SU-DHL-6 (cell line): ENCODE measurements at regions not wholly inside any gene's neighbourhood (a gene's known extent, or its start where the extent isn't known, plus 50 kb on each side); places are given as distances from the start of the nearest gene placed in this dataset.
"Not testable (repeated sequence)": the region's sequence is repeated elsewhere in the genome, so short reads cannot be mapped to it uniquely, and the experiment has no call there.

Experiments
- H2AFZ ChIP-seq: fragments of 200-600 bp; sonication (generic); 2 replicates; pipeline ENCODE4 v1.6.1; 2014; ENCODE audit warnings: low read depth, mild to moderate bottlenecking, moderate library complexity, mixed read lengths, antibody characterized with exemption, low read length; ENCODE audit not compliant: severe bottlenecking
- H3F3A ChIP-seq: fragments of 200-600 bp; shearing (Covaris generic); 2 replicates; pipeline ENCODE4 v1.6.0; 2016; ENCODE audit warnings: antibody characterized with exemption, mild to moderate bottlenecking; ENCODE audit not compliant: insufficient read depth
- H3K27ac ChIP-seq: fragments of 200-600 bp; sonication (generic); 2 replicates; pipeline ENCODE4 v1.5.1; 2016; ENCODE audit warnings: low read depth, mild to moderate bottlenecking, low read length, moderate library complexity, mixed read lengths
- H3K27me3 ChIP-seq: fragments of 200-600 bp; sonication (generic), shearing (Covaris generic); 2 replicates; pipeline ENCODE4 v1.6.0; 2014; ENCODE audit warnings: mild to moderate bottlenecking, low read length
- H3K36me3 ChIP-seq: fragments of 200-600 bp; sonication (generic); 2 replicates; pipeline ENCODE4 v1.6.1; 2014; ENCODE audit warnings: mild to moderate bottlenecking, low read length, mixed read lengths
- H3K4me2 ChIP-seq: fragments of 300-600, 200-600 bp; shearing (Covaris generic), sonication (generic); 2 replicates; pipeline ENCODE4 v1.6.0; 2014; ENCODE audit warnings: low read length, low read depth, mild to moderate bottlenecking; ENCODE audit not compliant: poor library complexity, severe bottlenecking
- H3K4me3 ChIP-seq: fragments of 200-600 bp; sonication (generic); 2 replicates; pipeline ENCODE4 v1.5.1; 2014; ENCODE audit warnings: antibody characterized with exemption, low read length, mild to moderate bottlenecking, mixed read lengths; ENCODE audit not compliant: insufficient read depth, poor library complexity, severe bottlenecking
- H3K79me2 ChIP-seq: fragments of 200-600 bp; sonication (generic); 2 replicates; pipeline ENCODE4 v1.6.1; 2014; ENCODE audit warnings: mild to moderate bottlenecking, low read length, moderate library complexity; ENCODE audit not compliant: insufficient read depth
- H3K9ac ChIP-seq: fragments of 200-600 bp; sonication (generic); 2 replicates; pipeline ENCODE4 v1.7.0; 2014; ENCODE audit warnings: mild to moderate bottlenecking, low read length
- H3K9me2 ChIP-seq: fragments of 200-600 bp; sonication (generic); replicated peaks from 2 replicates; pipeline ENCODE4 v1.6.1; 2014; ENCODE audit warnings: low read length; ENCODE audit not compliant: insufficient read depth
- H3K9me3 ChIP-seq: fragments of 200-600 bp; sonication (generic); 2 replicates; pipeline ENCODE4 v1.6.1; 2014; ENCODE audit warnings: low read length, mixed read lengths; ENCODE audit not compliant: insufficient read depth
- H4K20me1 ChIP-seq: fragments of 200-600 bp; sonication (generic); 2 replicates; pipeline ENCODE4 v1.6.1; 2014; ENCODE audit warnings: low read depth, mild to moderate bottlenecking, antibody characterized with exemption, low read length, moderate library complexity, mixed read lengths
- CTCF ChIP-seq: fragments of 200-600 bp; sonication (generic); IDR thresholded peaks from one replicate; pipeline ENCODE4 v1.5.1; 2017; ENCODE audit warnings: antibody characterized with exemption, mild to moderate bottlenecking, low read length, moderate library complexity; ENCODE audit not compliant: insufficient read depth, poor library complexity, severe bottlenecking
- EZH2phosphoT487 ChIP-seq: fragments of 200-600 bp; sonication (generic), shearing (Covaris generic); conservative IDR thresholded peaks from 2 replicates; pipeline ENCODE4 v1.6.1; 2018; ENCODE audit warnings: mild to moderate bottlenecking, antibody characterized with exemption, low read length, moderate library complexity, mixed read lengths

GRCh38 chr3:101970212-101970611 lies 120.9 kb downstream of the NFKBIZ start:
- H3K9ac ChIP-seq, result no peak overlapping the region
- no peak overlapping the region for H3K4me3 ChIP-seq
- no peaks in the 10 kb centered on the region for H4K20me1 ChIP-seq
- TF ChIP-seq EZH2phosphoT487 (no peak), CTCF (no peak)
- no peaks in the 10 kb centered on the region for H3K27me3 ChIP-seq
- H3K27ac ChIP-seq, result no peak overlapping the region
- H3K79me2 ChIP-seq, result no peaks in the 10 kb centered on the region
- no peaks in the 10 kb centered on the region for H3K36me3 ChIP-seq
- H2AFZ ChIP-seq, result no peak overlapping the region
- H3F3A ChIP-seq, result no peaks in the 10 kb centered on the region
- no peaks in the 10 kb centered on the region for H3K9me3 ChIP-seq
- H3K4me2 ChIP-seq, result no peak overlapping the region
- no peaks in the 10 kb centered on the region for H3K9me2 ChIP-seq

GRCh38 chr3:101970905-101971304 lies 121.6 kb downstream of the NFKBIZ start:
- Histone ChIP-seq H3K9me3 (no peaks in the 10 kb centered on the region), H3K36me3 (no peaks in the 10 kb centered on the region), H3F3A (no peaks in the 10 kb centered on the region)

GRCh38 chr3:101972430-101973162 lies 123.3 kb downstream of the NFKBIZ start:
- H3K9ac ChIP-seq, result no peak overlapping the region
- no peaks in the 10 kb centered on the region for H3K9me2 ChIP-seq
- H3K27me3 ChIP-seq, result no peaks in the 10 kb centered on the region
- no peaks in the 10 kb centered on the region for H4K20me1 ChIP-seq
- H2AFZ ChIP-seq, result no peak overlapping the region
- no peak for TF ChIP-seq EZH2phosphoT487
- no peak for TF ChIP-seq CTCF
- H3K9me3 ChIP-seq, result no peaks in the 10 kb centered on the region
- no peaks in the 10 kb centered on the region for H3K79me2 ChIP-seq
- no peak overlapping the region for H3K4me2 ChIP-seq
- H3K4me3 ChIP-seq, result no peak overlapping the region
- H3K36me3 ChIP-seq, result no peaks in the 10 kb centered on the region
- no peaks in the 10 kb centered on the region for H3F3A ChIP-seq
- H3K27ac ChIP-seq, result no peak overlapping the region

More at GRCh38 chr3:101970905-101971304, 121.6 kb downstream of the NFKBIZ start:
- Histone ChIP-seq H3K4me2 (no peak overlapping the region), H3K27ac (no peak overlapping the region), H3K27me3 (no peaks in the 10 kb centered on the region), H4K20me1 (no peaks in the 10 kb centered on the region), H3K9ac (no peak overlapping the region), H2AFZ (no peak overlapping the region), H3K4me3 (no peak overlapping the region), H3K79me2 (no peaks in the 10 kb centered on the region), H3K9me2 (no peaks in the 10 kb centered on the region)
- TF ChIP-seq CTCF, result no peak
- TF ChIP-seq EZH2phosphoT487, result no peak

GRCh38 chr3:101973163-101973505 lies 123.8 kb downstream of the NFKBIZ start:
- Histone ChIP-seq H3K9me2 (no peaks in the 10 kb centered on the region), H3K9ac (no peak overlapping the region), H3K4me2 (no peak overlapping the region), H3K79me2 (no peaks in the 10 kb centered on the region), H3K36me3 (no peaks in the 10 kb centered on the region), H3K4me3 (no peak overlapping the region), H3K27me3 (no peaks in the 10 kb centered on the region), H3F3A (no peaks in the 10 kb centered on the region), H2AFZ (no peak overlapping the region), H3K9me3 (no peaks in the 10 kb centered on the region), H4K20me1 (no peaks in the 10 kb centered on the region), H3K27ac (no peak overlapping the region)
- TF ChIP-seq EZH2phosphoT487, result no peak
- TF ChIP-seq CTCF, result no peak

GRCh38 chr3:101975415-101975814 lies 126.1 kb downstream of the NFKBIZ start:
- H3K4me2 ChIP-seq, H3F3A ChIP-seq, H2AFZ ChIP-seq, H3K9ac ChIP-seq, H3K27me3 ChIP-seq, H4K20me1 ChIP-seq, H3K9me2 ChIP-seq, H3K4me3 ChIP-seq, H3K9me3 ChIP-seq, H3K36me3 ChIP-seq, H3K27ac ChIP-seq, H3K79me2 ChIP-seq: not testable (repeated sequence)
